ENCODE measurements at regions not wholly inside any gene's neighbourhood (a gene's known extent, or its start where the extent isn't known, plus 50 kb on each side); places are given as distances from the start of the nearest gene placed in this dataset.

GRCh38 chr15:37165395-37165794 is 65.0 kb upstream of the MEIS2 start:
- no peak for DNase-seq (ENCODE audit: low read depth in 2 of 2)
- TF ChIP-seq, protein P1, sequence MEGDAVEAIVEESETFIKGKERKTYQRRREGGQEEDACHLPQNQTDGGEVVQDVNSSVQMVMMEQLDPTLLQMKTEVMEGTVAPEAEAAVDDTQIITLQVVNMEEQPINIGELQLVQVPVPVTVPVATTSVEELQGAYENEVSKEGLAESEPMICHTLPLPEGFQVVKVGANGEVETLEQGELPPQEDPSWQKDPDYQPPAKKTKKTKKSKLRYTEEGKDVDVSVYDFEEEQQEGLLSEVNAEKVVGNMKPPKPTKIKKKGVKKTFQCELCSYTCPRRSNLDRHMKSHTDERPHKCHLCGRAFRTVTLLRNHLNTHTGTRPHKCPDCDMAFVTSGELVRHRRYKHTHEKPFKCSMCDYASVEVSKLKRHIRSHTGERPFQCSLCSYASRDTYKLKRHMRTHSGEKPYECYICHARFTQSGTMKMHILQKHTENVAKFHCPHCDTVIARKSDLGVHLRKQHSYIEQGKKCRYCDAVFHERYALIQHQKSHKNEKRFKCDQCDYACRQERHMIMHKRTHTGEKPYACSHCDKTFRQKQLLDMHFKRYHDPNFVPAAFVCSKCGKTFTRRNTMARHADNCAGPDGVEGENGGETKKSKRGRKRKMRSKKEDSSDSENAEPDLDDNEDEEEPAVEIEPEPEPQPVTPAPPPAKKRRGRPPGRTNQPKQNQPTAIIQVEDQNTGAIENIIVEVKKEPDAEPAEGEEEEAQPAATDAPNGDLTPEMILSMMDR (IDR thresholded peaks at IDR 0.05; ENCODE audit: low read depth, low read length): no peak
- no peak overlapping the region for H3K4me3 ChIP-seq (replicated peaks in 1 of 2; ENCODE audit: low read depth in 2 of 2, low read length in 2 of 2)

DNA sequence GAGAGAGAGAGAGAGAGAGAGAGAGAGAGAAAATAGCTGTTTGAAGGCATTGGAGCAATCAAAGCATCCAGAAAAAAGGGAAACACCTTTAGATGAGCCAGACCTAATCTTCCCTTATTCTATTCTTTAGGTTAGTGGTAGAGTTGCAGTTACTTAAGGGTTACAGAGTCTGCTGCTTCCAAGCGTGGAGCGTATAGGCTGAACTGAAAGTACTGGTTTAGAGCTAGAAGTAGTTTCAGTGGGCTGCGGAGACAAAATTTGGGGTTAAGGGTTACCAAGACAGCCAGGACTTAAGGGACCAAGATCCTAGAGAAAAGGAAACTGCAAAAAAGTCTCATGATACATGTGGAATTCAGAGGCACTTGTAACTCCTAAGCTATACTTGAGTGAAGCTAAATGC is 66.1 kb upstream of the MEIS2 start:
- TF ChIP-seq, protein P1 (IDR thresholded peaks at IDR 0.05; ENCODE audit: low read depth, low read length): no peak
- DNase-seq (ENCODE audit: low read depth in 2 of 2): no peak
- H3K4me3 ChIP-seq (replicated peaks in 1 of 2; ENCODE audit: low read depth in 2 of 2, low read length in 2 of 2): no peak overlapping the region

- DNase-seq (ENCODE audit: low read depth in 2 of 2): no peak
- TF ChIP-seq, protein P1 (IDR thresholded peaks at IDR 0.05; ENCODE audit: low read depth, low read length): no peak
- H3K4me3 ChIP-seq (replicated peaks in 1 of 2; ENCODE audit: low read depth in 2 of 2, low read length in 2 of 2): no peak overlapping the region
These were observed 81.0 kb upstream of the MEIS2 start for GRCh38 chr15:37181339-37181738.

- H3K4me3 ChIP-seq (replicated peaks in 1 of 2; ENCODE audit: low read depth in 2 of 2, low read length in 2 of 2): no peak overlapping the region
- TF ChIP-seq, protein P1 (IDR thresholded peaks at IDR 0.05; ENCODE audit: low read depth, low read length): no peak
- DNase-seq (ENCODE audit: low read depth in 2 of 2): no peak
These were observed 99.2 kb upstream of the MEIS2 start for GRCh38 chr15:37199545-37199944.

GRCh38 chr15:37203050-37203449 is 102.7 kb upstream of the MEIS2 start:
- H3K4me3 ChIP-seq (replicated peaks in 1 of 2; ENCODE audit: low read depth in 2 of 2, low read length in 2 of 2): no peak overlapping the region
- TF ChIP-seq, protein P1 (IDR thresholded peaks at IDR 0.05; ENCODE audit: low read depth, low read length): no peak
- DNase-seq (ENCODE audit: low read depth in 2 of 2): no peak

DNA sequence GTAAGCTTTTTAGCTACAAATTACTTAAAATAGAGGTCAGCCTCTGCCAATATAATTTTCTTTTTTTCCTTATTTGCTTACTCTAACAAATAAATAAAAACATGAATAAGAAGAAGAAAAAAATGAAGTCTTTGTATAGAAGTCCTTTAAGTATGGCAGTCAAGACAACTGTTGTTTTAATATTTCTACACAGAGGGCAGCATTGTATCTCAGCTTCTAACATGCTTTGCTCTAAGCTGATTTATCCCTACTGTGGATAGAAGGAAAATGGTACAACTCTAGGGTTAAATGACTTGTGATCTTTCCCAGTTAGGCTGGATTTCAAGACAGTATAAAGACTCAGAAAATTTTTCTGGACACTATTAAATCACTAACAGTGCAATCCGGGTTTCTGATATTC is 104.3 kb upstream of the MEIS2 start:
- H3K4me3 ChIP-seq (replicated peaks in 1 of 2; ENCODE audit: low read depth in 2 of 2, low read length in 2 of 2): no peak overlapping the region
- TF ChIP-seq, protein P1 (IDR thresholded peaks at IDR 0.05; ENCODE audit: low read depth, low read length): no peak
- DNase-seq (ENCODE audit: low read depth in 2 of 2): no peak

DNA sequence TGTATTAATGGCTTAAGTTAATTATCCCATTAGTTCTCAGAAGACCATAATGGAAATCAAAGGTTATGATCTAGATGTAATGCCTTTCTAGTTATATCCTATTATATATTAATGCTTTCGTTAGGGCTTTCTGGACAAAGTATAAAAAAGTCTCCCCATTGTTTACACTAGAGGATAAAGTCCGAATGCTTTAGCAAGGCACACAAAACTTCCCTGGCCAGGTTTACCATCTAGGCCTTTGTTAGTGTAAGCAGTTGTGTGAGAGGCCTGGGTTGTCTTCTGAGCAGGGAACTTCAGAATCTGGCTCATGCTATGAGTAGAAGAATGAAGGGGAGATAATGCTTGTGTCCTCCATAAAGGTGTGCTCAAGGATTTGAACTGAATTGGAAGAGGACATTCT is 106.3 kb upstream of the MEIS2 start:
- TF ChIP-seq, protein P1 (IDR thresholded peaks at IDR 0.05; ENCODE audit: low read depth, low read length): no peak
- DNase-seq (ENCODE audit: low read depth in 2 of 2): no peak

More for the DNA sequence above, 106.3 kb upstream of the MEIS2 start:
- no peak overlapping the region for H3K4me3 ChIP-seq (replicated peaks in 1 of 2; ENCODE audit: low read depth in 2 of 2, low read length in 2 of 2)

Data from cardiac fibroblast (primary cell).